K562 (cell line): ENCODE measurements at regions not wholly inside any gene's neighbourhood (a gene's known extent, or its start where the extent isn't known, plus 50 kb on each side); places are given as distances from the start of the nearest gene placed in this dataset.

ENCODE experiments used
- CEBPB ChIP-seq: fragments of 450-650 bp; IDR thresholded peaks from 2 replicates; pipeline ENCODE4 v1.6.1; 2016; ENCODE audit warnings: missing genetic modification characterization, missing compliant biosample characterization
- PRPF4 ChIP-seq: fragments of 200-400 bp; formaldehyde crosslinking; IDR thresholded peaks from one replicate; pipeline ENCODE4 v1.6.1; 2017; ENCODE audit warnings: low read length, low read depth, mild to moderate bottlenecking; ENCODE audit not compliant: insufficient read depth, poor library complexity, severe bottlenecking
- ZNF232 ChIP-seq: sonication (generic); formaldehyde crosslinking; IDR thresholded peaks from 2 replicates; pipeline ENCODE4 v1.8.0; 2022; ENCODE audit warnings: mild to moderate bottlenecking, missing genetic modification reagents
- ZNF316 ChIP-seq: fragments of 450-650 bp; IDR thresholded peaks from 2 replicates; pipeline ENCODE4 v1.6.1; 2016
- TF ChIP-seq, protein P1 (sequence below): fragments of 200-600 bp; sonication (generic); IDR thresholded peaks from one replicate; pipeline ENCODE4 v1.6.1; 2012; ENCODE audit warnings: mild to moderate bottlenecking, low read depth, low read length, inconsistent platforms
- TF ChIP-seq, protein P2 (sequence below): IDR thresholded peaks from 2 replicates; pipeline ENCODE4 v1.6.1; 2016; ENCODE audit warnings: missing genetic modification characterization, missing compliant biosample characterization

DNA sequence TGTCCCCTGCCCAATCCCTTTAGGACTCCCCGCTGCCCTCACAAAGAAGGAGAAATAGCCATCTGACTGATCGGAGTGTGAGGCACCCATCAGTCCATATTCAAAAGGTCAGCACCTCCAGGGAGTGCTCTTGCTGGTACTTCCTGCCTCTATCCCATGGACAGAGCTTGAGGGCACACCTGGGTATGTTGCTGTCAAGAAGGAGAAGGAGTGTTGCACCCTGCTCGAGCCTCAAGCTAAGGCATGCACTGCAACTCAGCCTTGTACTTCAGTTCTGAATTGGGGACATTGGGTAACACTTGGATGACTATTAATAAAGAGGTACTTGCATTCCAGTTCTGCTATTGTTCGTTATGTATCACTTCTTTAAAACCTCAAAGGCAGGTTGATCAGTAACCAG lies 190.3 kb upstream of the ZC3H12A start (continued):
- TF ChIP-seq, protein P1, sequence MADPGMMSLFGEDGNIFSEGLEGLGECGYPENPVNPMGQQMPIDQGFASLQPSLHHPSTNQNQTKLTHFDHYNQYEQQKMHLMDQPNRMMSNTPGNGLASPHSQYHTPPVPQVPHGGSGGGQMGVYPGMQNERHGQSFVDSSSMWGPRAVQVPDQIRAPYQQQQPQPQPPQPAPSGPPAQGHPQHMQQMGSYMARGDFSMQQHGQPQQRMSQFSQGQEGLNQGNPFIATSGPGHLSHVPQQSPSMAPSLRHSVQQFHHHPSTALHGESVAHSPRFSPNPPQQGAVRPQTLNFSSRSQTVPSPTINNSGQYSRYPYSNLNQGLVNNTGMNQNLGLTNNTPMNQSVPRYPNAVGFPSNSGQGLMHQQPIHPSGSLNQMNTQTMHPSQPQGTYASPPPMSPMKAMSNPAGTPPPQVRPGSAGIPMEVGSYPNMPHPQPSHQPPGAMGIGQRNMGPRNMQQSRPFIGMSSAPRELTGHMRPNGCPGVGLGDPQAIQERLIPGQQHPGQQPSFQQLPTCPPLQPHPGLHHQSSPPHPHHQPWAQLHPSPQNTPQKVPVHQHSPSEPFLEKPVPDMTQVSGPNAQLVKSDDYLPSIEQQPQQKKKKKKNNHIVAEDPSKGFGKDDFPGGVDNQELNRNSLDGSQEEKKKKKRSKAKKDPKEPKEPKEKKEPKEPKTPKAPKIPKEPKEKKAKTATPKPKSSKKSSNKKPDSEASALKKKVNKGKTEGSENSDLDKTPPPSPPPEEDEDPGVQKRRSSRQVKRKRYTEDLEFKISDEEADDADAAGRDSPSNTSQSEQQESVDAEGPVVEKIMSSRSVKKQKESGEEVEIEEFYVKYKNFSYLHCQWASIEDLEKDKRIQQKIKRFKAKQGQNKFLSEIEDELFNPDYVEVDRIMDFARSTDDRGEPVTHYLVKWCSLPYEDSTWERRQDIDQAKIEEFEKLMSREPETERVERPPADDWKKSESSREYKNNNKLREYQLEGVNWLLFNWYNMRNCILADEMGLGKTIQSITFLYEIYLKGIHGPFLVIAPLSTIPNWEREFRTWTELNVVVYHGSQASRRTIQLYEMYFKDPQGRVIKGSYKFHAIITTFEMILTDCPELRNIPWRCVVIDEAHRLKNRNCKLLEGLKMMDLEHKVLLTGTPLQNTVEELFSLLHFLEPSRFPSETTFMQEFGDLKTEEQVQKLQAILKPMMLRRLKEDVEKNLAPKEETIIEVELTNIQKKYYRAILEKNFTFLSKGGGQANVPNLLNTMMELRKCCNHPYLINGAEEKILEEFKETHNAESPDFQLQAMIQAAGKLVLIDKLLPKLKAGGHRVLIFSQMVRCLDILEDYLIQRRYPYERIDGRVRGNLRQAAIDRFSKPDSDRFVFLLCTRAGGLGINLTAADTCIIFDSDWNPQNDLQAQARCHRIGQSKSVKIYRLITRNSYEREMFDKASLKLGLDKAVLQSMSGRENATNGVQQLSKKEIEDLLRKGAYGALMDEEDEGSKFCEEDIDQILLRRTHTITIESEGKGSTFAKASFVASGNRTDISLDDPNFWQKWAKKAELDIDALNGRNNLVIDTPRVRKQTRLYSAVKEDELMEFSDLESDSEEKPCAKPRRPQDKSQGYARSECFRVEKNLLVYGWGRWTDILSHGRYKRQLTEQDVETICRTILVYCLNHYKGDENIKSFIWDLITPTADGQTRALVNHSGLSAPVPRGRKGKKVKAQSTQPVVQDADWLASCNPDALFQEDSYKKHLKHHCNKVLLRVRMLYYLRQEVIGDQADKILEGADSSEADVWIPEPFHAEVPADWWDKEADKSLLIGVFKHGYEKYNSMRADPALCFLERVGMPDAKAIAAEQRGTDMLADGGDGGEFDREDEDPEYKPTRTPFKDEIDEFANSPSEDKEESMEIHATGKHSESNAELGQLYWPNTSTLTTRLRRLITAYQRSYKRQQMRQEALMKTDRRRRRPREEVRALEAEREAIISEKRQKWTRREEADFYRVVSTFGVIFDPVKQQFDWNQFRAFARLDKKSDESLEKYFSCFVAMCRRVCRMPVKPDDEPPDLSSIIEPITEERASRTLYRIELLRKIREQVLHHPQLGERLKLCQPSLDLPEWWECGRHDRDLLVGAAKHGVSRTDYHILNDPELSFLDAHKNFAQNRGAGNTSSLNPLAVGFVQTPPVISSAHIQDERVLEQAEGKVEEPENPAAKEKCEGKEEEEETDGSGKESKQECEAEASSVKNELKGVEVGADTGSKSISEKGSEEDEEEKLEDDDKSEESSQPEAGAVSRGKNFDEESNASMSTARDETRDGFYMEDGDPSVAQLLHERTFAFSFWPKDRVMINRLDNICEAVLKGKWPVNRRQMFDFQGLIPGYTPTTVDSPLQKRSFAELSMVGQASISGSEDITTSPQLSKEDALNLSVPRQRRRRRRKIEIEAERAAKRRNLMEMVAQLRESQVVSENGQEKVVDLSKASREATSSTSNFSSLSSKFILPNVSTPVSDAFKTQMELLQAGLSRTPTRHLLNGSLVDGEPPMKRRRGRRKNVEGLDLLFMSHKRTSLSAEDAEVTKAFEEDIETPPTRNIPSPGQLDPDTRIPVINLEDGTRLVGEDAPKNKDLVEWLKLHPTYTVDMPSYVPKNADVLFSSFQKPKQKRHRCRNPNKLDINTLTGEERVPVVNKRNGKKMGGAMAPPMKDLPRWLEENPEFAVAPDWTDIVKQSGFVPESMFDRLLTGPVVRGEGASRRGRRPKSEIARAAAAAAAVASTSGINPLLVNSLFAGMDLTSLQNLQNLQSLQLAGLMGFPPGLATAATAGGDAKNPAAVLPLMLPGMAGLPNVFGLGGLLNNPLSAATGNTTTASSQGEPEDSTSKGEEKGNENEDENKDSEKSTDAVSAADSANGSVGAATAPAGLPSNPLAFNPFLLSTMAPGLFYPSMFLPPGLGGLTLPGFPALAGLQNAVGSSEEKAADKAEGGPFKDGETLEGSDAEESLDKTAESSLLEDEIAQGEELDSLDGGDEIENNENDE, result no peak
- no peak for TF ChIP-seq CEBPB (tag)
- no peak for TF ChIP-seq ZNF232 (CRISPR knock-in tag)
- TF ChIP-seq, protein P2, sequence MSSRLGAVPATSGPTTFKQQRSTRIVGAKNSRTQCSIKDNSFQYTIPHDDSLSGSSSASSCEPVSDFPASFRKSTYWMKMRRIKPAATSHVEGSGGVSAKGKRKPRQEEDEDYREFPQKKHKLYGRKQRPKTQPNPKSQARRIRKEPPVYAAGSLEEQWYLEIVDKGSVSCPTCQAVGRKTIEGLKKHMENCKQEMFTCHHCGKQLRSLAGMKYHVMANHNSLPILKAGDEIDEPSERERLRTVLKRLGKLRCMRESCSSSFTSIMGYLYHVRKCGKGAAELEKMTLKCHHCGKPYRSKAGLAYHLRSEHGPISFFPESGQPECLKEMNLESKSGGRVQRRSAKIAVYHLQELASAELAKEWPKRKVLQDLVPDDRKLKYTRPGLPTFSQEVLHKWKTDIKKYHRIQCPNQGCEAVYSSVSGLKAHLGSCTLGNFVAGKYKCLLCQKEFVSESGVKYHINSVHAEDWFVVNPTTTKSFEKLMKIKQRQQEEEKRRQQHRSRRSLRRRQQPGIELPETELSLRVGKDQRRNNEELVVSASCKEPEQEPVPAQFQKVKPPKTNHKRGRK (tag), result no peak
- no peak for TF ChIP-seq ZNF316
- no peak for TF ChIP-seq PRPF4
- TF ChIP-seq, all 486 proteins: peak for 0
